Gastroesophageal sphincter (tissue), 4 donors: ENCODE measurements at regions not wholly inside any gene's neighbourhood (a gene's known extent, or its start where the extent isn't known, plus 50 kb on each side); places are given as distances from the start of the nearest gene placed in this dataset.

Source experiments
- ATAC-seq: fragments of 150-250 bp; one replicate; pipeline ENCODE4 v1.9.1; 2016; ENCODE audit warnings: mild to moderate bottlenecking, moderate library complexity
- H3K27ac ChIP-seq, 4 donors: fragments of 200-600 bp; sonication (generic) in 3 of 4; 1 replicate in 3 of 4; 2 replicates in 1 of 4; pipeline ENCODE4 v1.5.1; 2016 to 2019
- H3K27me3 ChIP-seq: fragments of 200-600 bp; sonication (generic); one replicate; pipeline ENCODE4 v1.5.1; 2019
- H3K36me3 ChIP-seq, 2 donors: fragments of 200-600 bp; sonication (generic); one replicate each; pipeline ENCODE4 v1.5.1; 2019; ENCODE audit warnings: control low read depth in 1 of 2
- H3K4me1 ChIP-seq, 3 donors: fragments of 200-600 bp; sonication (generic); 1 replicate in 2 of 3; 2 replicates in 1 of 3; pipeline ENCODE4 v1.5.1; 2016 to 2019; ENCODE audit warnings: control low read depth in 2 of 3
- H3K4me3 ChIP-seq, 2 donors: fragments of 200-600 bp; sonication (generic); one replicate each; pipeline ENCODE4 v1.5.1; 2019; ENCODE audit warnings: mild to moderate bottlenecking in 1 of 2, moderate library complexity in 1 of 2
- H3K9me3 ChIP-seq, 3 donors: fragments of 200-600 bp; sonication (generic); one replicate each; pipeline ENCODE4 v1.5.1; 2017 to 2019; ENCODE audit warnings: control low read depth in 2 of 3
- CTCF ChIP-seq, 4 experiments: fragments of 200-600 bp in 2 of 4; fragments of 450-650 bp in 2 of 4; sonication (generic) in 1 of 4; IDR thresholded peaks; one replicate each; pipeline ENCODE4 v1.5.1; 2017 to 2019; ENCODE audit warnings: antibody characterized with exemption in 4 of 4, mild to moderate bottlenecking in 2 of 4, moderate library complexity in 2 of 4
- EP300 ChIP-seq: sonication (generic); formaldehyde crosslinking; IDR thresholded peaks from one replicate; pipeline ENCODE4 v1.6.1; 2017; ENCODE audit warnings: antibody characterized with exemption, mild to moderate bottlenecking
- POLR2A ChIP-seq, 2 donors: fragments of 450-650 bp; IDR thresholded peaks; one replicate each; pipeline ENCODE4 v1.6.1; 2017; ENCODE audit warnings: antibody characterized with exemption in 2 of 2, mild to moderate bottlenecking in 2 of 2, moderate library complexity in 1 of 2
- POLR2AphosphoS5 ChIP-seq: sonication (generic); formaldehyde crosslinking; IDR thresholded peaks from one replicate; pipeline ENCODE4 v1.6.1; 2017; ENCODE audit warnings: antibody characterized with exemption
- WGBS, 2 donors: methylation state at CpG; one replicate each; pipeline ENCODE4 v1.1.5; 2018; ENCODE audit warnings: low coverage in 1 of 2; 5-methylcytosine and 5-hydroxymethylcytosine counted together

GRCh38 chr4:13151194-13151593, 332.9 kb downstream of the RAB28 start:
- peaks cover 0 to 15% (median 0%) of the 10 kb centered on the region in 3 donors for H3K9me3 ChIP-seq
- no peaks in the 10 kb centered on the region for H3K4me1 ChIP-seq
- no peaks in the 10 kb centered on the region for H3K27me3 ChIP-seq
- WGBS, 2 donors: 43 to 44% methylated on average over 2 to 4 of the region's 7 CpGs
- TF ChIP-seq EP300: no peak
- no peak for TF ChIP-seq POLR2A (IDR thresholded peaks at IDR 0.05)
- no peak for TF ChIP-seq POLR2AphosphoS5
- no peak for TF ChIP-seq CTCF (IDR thresholded peaks at IDR 0.05)
- H3K4me3 ChIP-seq: no peak overlapping the region
- ATAC-seq: no peak
- H3K27ac ChIP-seq: no peak overlapping the region
- no peaks in the 10 kb centered on the region for H3K36me3 ChIP-seq

- ATAC-seq: no peak
- WGBS, 2 donors: 39 to 46% methylated on average over 16 of the region's 19 CpGs
- Histone ChIP-seq H3K36me3 (no peaks in the 10 kb centered on the region), H3K27ac (no peak overlapping the region), H3K4me1 (peaks cover 0 to 14% (median 0%) of the 10 kb centered on the region in 3 donors), H3K27me3 (no peaks in the 10 kb centered on the region), H3K9me3 (no peaks in the 10 kb centered on the region), H3K4me3 (no peak overlapping the region)
- no peak for TF ChIP-seq POLR2A (IDR thresholded peaks at IDR 0.05)
- no peak for TF ChIP-seq CTCF (IDR thresholded peaks at IDR 0.05)
- no peak for TF ChIP-seq EP300
- no peak for TF ChIP-seq POLR2AphosphoS5
Observed at GRCh38 chr4:13143222-13144070, 340.7 kb downstream of the RAB28 start.

- WGBS, 2 donors: 76 to 94% methylated on average over 4 of the region's 4 CpGs
- H3K27ac ChIP-seq: no peak overlapping the region
- H3K4me1 ChIP-seq: peaks cover 0 to 14% (median 0%) of the 10 kb centered on the region in 3 donors
- H3K36me3 ChIP-seq: no peaks in the 10 kb centered on the region
- H3K4me3 ChIP-seq: no peak overlapping the region
- ATAC-seq: no peak
- TF ChIP-seq POLR2A (IDR thresholded peaks at IDR 0.05): no peak
- no peaks in the 10 kb centered on the region for H3K9me3 ChIP-seq
- H3K27me3 ChIP-seq: no peaks in the 10 kb centered on the region
Observed at GRCh38 chr4:13142726-13143125, 341.4 kb downstream of the RAB28 start.

- WGBS, 2 donors: 100% methylated on average over 1 of the region's 1 CpG; no CpG with 5 or more reads in 1 of the 2 donors
- TF ChIP-seq POLR2AphosphoS5: no peak
- no peak for TF ChIP-seq POLR2A (IDR thresholded peaks at IDR 0.05)
- no peak for TF ChIP-seq CTCF (IDR thresholded peaks at IDR 0.05)
- no peak for TF ChIP-seq EP300
- Histone ChIP-seq H3K4me1 (peaks cover 0 to 14% (median 0%) of the 10 kb centered on the region in 3 donors), H3K27me3 (no peaks in the 10 kb centered on the region), H3K27ac (no peak overlapping the region), H3K9me3 (no peaks in the 10 kb centered on the region), H3K4me3 (no peak overlapping the region), H3K36me3 (no peaks in the 10 kb centered on the region)
- no peak for ATAC-seq
Observed at GRCh38 chr4:13142191-13142590, 341.9 kb downstream of the RAB28 start.

- H3K9me3 ChIP-seq: no peaks in the 10 kb centered on the region
- WGBS, 2 donors: 25 to 50% methylated on average over 1 to 2 of the region's 2 CpGs
Observed at GRCh38 chr4:13137390-13137789, 346.8 kb downstream of the RAB28 start.

More at GRCh38 chr4:13137390-13137789, 346.8 kb downstream of the RAB28 start:
- no peaks in the 10 kb centered on the region for H3K4me1 ChIP-seq
- no peak for ATAC-seq
- TF ChIP-seq POLR2AphosphoS5 (no peak), CTCF (IDR thresholded peaks at IDR 0.05) (no peak), POLR2A (IDR thresholded peaks at IDR 0.05) (no peak), EP300 (no peak)
- no peaks in the 10 kb centered on the region for H3K27me3 ChIP-seq
- no peaks in the 10 kb centered on the region for H3K36me3 ChIP-seq
- no peak overlapping the region for H3K27ac ChIP-seq
- H3K4me3 ChIP-seq: no peak overlapping the region
